ENCODE measurements at regions not wholly inside any gene's neighbourhood (a gene's known extent, or its start where the extent isn't known, plus 50 kb on each side); places are given as distances from the start of the nearest gene placed in this dataset.

- CTCF ChIA-PET, result no interaction called here
- H3K27ac ChIP-seq (ENCODE audit: low read depth in 2 of 2, low read length in 1 of 2), result no peak overlapping the region
- H3K27me3 ChIP-seq (ENCODE audit: insufficient read depth), result no peaks in the 10 kb centered on the region
- no peaks in the 10 kb centered on the region for H3F3A ChIP-seq (replicated peaks; ENCODE audit: insufficient read depth)
- no peak overlapping the region for H2AFZ ChIP-seq (ENCODE audit: low read depth)
- no peaks in the 10 kb centered on the region for H4K20me1 ChIP-seq (ENCODE audit: insufficient read depth)
- no peak overlapping the region for H3K9ac ChIP-seq
- no peak overlapping the region for H3K4me2 ChIP-seq
- no peaks in the 10 kb centered on the region for H3K9me2 ChIP-seq
- H3K79me2 ChIP-seq (ENCODE audit: insufficient read depth), result no peaks in the 10 kb centered on the region
- H3K4me3 ChIP-seq (ENCODE audit: low read depth in 2 of 2, low read length in 1 of 2), result no peak overlapping the region
- DNase-seq, result no peak
- POLR2A ChIA-PET, result no interaction called here
- TF ChIP-seq RFX5 (IDR thresholded peaks at IDR 0.05; ENCODE audit: low read length) (no peak), RXRA (IDR thresholded peaks at IDR 0.05; ENCODE audit: borderline replicate concordance, low read depth) (no peak), GATA2 (CRISPR knock-in tag; IDR thresholded peaks at IDR 0.05) (no peak), PBX3 (IDR thresholded peaks at IDR 0.05) (no peak), ZBTB33 (IDR thresholded peaks at IDR 0.05; ENCODE audit: borderline replicate concordance, low read depth) (no peak), GABPA (IDR thresholded peaks at IDR 0.05; ENCODE audit: low read depth) (no peak)
- TF ChIP-seq, protein P1, sequence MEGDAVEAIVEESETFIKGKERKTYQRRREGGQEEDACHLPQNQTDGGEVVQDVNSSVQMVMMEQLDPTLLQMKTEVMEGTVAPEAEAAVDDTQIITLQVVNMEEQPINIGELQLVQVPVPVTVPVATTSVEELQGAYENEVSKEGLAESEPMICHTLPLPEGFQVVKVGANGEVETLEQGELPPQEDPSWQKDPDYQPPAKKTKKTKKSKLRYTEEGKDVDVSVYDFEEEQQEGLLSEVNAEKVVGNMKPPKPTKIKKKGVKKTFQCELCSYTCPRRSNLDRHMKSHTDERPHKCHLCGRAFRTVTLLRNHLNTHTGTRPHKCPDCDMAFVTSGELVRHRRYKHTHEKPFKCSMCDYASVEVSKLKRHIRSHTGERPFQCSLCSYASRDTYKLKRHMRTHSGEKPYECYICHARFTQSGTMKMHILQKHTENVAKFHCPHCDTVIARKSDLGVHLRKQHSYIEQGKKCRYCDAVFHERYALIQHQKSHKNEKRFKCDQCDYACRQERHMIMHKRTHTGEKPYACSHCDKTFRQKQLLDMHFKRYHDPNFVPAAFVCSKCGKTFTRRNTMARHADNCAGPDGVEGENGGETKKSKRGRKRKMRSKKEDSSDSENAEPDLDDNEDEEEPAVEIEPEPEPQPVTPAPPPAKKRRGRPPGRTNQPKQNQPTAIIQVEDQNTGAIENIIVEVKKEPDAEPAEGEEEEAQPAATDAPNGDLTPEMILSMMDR (IDR thresholded peaks at IDR 0.05), result peak; percentile 31; the same call in 1 of the 2 replicates
- no peaks in the 10 kb centered on the region for H3K4me1 ChIP-seq (ENCODE audit: control insufficient read depth in 1 of 2, insufficient read depth in 2 of 2, low read depth in 1 of 2, low read length in 1 of 2)
- H3K9me3 ChIP-seq, result no peaks in the 10 kb centered on the region
- no peaks in the 10 kb centered on the region for H3K36me3 ChIP-seq (replicated peaks in 1 of 2; ENCODE audit: control insufficient read depth in 1 of 2, insufficient read depth in 2 of 2, low read length in 1 of 2)
Observed at GRCh38 chrX:137352101-137352660, 213.7 kb upstream of the ZIC3 start.

DNA sequence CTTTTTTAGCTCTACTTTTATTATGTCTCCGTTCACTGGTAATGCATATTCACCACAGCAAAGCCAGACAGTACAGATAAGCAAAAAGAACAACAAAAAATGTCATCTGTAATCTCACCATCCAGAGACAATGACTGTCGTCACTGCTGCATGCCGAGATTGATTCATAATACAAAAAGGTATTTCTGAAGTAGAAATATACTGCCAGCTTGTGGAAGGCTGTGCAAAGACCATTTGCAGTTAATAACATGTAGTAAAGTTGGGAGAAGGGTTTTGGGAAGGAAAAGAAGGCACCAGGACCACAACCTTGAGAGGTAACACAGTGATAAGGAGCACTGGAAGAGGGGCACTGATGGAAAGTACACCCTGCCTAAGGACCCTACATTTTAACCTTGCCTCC lies 223.0 kb upstream of the ZIC3 start:
- TF ChIP-seq FOSL2 (IDR thresholded peaks at IDR 0.05; ENCODE audit: borderline replicate concordance, low read depth), result no peak
- TF ChIP-seq MXI1 (IDR thresholded peaks at IDR 0.05; ENCODE audit: low read depth, low read length), result no peak
- no peak for TF ChIP-seq ZBTB33 (IDR thresholded peaks at IDR 0.05; ENCODE audit: borderline replicate concordance, low read depth)
- TF ChIP-seq TEAD4 (IDR thresholded peaks at IDR 0.05; ENCODE audit: borderline replicate concordance, insufficient read depth), result no peak
- no peak for TF ChIP-seq RCOR1 (IDR thresholded peaks at IDR 0.05; ENCODE audit: low read length)
- no peak for TF ChIP-seq YY1 (IDR thresholded peaks at IDR 0.05; ENCODE audit: low read depth)
- no peak for TF ChIP-seq TCF12 (IDR thresholded peaks at IDR 0.05)
- TF ChIP-seq TAF1 (IDR thresholded peaks at IDR 0.05; ENCODE audit: borderline replicate concordance, low read depth, low read length), result no peak
- CTCF ChIA-PET, result no interaction called here
- no peak overlapping the region for H3K4me2 ChIP-seq
- no peaks in the 10 kb centered on the region for H3K9me3 ChIP-seq
- WGBS (ENCODE audit: low lambda C conversion rate), result under 1% methylated on average over 3 of the region's 3 CpGs
- H2AFZ ChIP-seq (ENCODE audit: low read depth), result no peak overlapping the region
- no peak for DNase-seq
- no peaks in the 10 kb centered on the region for H3K27me3 ChIP-seq (ENCODE audit: insufficient read depth)
- H3K27ac ChIP-seq (ENCODE audit: low read depth in 2 of 2, low read length in 1 of 2), result no peak overlapping the region
- no peaks in the 10 kb centered on the region for H3K9me2 ChIP-seq
- H3K79me2 ChIP-seq (ENCODE audit: insufficient read depth), result no peaks in the 10 kb centered on the region
- H3K36me3 ChIP-seq (replicated peaks in 1 of 2; ENCODE audit: control insufficient read depth in 1 of 2, insufficient read depth in 2 of 2, low read length in 1 of 2), result no peaks in the 10 kb centered on the region
- no peaks in the 10 kb centered on the region for H3K4me1 ChIP-seq (ENCODE audit: control insufficient read depth in 1 of 2, insufficient read depth in 2 of 2, low read depth in 1 of 2, low read length in 1 of 2)
- POLR2A ChIA-PET, result no interaction called here
- H3K4me3 ChIP-seq (ENCODE audit: low read depth in 2 of 2, low read length in 1 of 2), result no peak overlapping the region
- H3F3A ChIP-seq (replicated peaks; ENCODE audit: insufficient read depth), result no peaks in the 10 kb centered on the region
- no peaks in the 10 kb centered on the region for H4K20me1 ChIP-seq (ENCODE audit: insufficient read depth)
- no peak overlapping the region for H3K9ac ChIP-seq

All from SK-N-SH (cell line).